WI38 (cell line): ENCODE measurements at regions not wholly inside any gene's neighbourhood (a gene's known extent, or its start where the extent isn't known, plus 50 kb on each side); places are given as distances from the start of the nearest gene placed in this dataset.

ENCODE experiments used
- H3K4me3 ChIP-seq: 2 replicates; pipeline ENCODE4 v1.5.1; 2011; ENCODE audit warnings: low read depth, mild to moderate bottlenecking, control low read depth, low read length
- CTCF ChIP-seq: IDR thresholded peaks from 2 replicates; pipeline ENCODE4 v1.5.1; 2012; ENCODE audit warnings: low read depth, mild to moderate bottlenecking, control low read depth, low read length

GRCh38 chr13:53398051-53398450 is 369.4 kb downstream of the OLFM4 start:
- H3K4me3 ChIP-seq = no peak overlapping the region
- TF ChIP-seq CTCF = no peak

- no peak overlapping the region for H3K4me3 ChIP-seq
- TF ChIP-seq CTCF = no peak
Measured at GRCh38 chr13:53405616-53406015, 377.0 kb downstream of the OLFM4 start.

- H3K4me3 ChIP-seq = no peak overlapping the region
- no peak for TF ChIP-seq CTCF
Measured at GRCh38 chr13:53408306-53408705, 379.7 kb downstream of the OLFM4 start.

- TF ChIP-seq CTCF = no peak
Measured at GRCh38 chr13:53408847-53409568, 380.4 kb downstream of the OLFM4 start.

GRCh38 chr13:53411463-53411862 is 382.9 kb downstream of the OLFM4 start:
- H3K4me3 ChIP-seq = no peak overlapping the region
- TF ChIP-seq CTCF = no peak

More at GRCh38 chr13:53408847-53409568, 380.4 kb downstream of the OLFM4 start:
- H3K4me3 ChIP-seq = no peak overlapping the region

GRCh38 chr13:53415135-53415534 is 386.5 kb downstream of the OLFM4 start:
- no peak overlapping the region for H3K4me3 ChIP-seq
- TF ChIP-seq CTCF = no peak

GRCh38 chr13:53417601-53418000 is 389.0 kb downstream of the OLFM4 start:
- TF ChIP-seq CTCF = no peak
- no peak overlapping the region for H3K4me3 ChIP-seq
